CD4-positive, alpha-beta T cell treated with Interleukin-1 beta for 1 hour (primary cell): ENCODE measurements at regions not wholly inside any gene's neighbourhood (a gene's known extent, or its start where the extent isn't known, plus 50 kb on each side); places are given as distances from the start of the nearest gene placed in this dataset.
"Not testable (repeated sequence)": the region's sequence is repeated elsewhere in the genome, so short reads cannot be mapped to it uniquely, and the experiment has no call there.

Source experiments
- DNase-seq, 2 donors: peaks; one replicate each; pipeline ENCODE4 v3.0.0-alpha.2; 2020 to 2022

DNA sequence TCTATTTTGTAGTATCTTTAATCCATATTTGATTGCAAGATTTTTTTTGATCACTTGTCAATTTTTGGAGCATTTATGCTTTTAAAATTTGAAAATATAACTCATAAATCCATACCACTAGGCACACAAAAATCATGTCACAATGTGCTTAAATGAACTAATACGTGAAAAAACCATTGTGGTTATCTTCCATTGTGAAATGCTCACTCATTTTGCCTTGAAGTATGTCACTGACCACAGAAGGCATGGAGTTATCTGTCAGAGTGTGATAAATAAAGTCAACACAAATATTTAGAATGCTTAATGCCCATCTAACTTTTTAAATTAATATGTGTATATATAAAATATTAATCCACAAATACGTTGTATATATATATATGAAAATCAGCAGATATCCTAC, 347.2 kb downstream of the PTPRC start:
- DNase-seq = no peak

GRCh38 chr1:198986442-198986841, 347.6 kb downstream of the PTPRC start:
- DNase-seq = no peak

DNA sequence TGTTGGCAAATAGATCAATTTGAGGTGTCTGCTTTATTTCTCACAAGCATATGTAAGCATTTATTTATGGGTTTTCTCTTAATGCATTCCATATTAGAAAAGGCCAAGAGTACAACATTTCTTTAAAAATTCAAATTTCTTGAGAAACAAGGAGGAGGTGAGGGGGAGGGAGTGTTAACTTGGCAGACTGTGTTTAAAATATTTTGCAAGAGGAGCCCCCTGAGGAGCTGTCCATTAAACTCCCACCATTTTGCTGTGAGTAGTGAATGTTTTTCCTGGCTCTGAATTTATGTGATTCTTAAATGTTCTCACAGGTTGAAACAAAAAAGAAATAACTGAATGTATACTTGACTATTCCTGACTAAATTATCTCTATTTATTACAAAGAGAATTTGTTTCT, 363.8 kb downstream of the PTPRC start:
- DNase-seq = no peak

- DNase-seq = peak in 1 of 2 donors; percentile 2
Measured at GRCh38 chr1:199007423-199007822, 368.6 kb downstream of the PTPRC start.

DNA sequence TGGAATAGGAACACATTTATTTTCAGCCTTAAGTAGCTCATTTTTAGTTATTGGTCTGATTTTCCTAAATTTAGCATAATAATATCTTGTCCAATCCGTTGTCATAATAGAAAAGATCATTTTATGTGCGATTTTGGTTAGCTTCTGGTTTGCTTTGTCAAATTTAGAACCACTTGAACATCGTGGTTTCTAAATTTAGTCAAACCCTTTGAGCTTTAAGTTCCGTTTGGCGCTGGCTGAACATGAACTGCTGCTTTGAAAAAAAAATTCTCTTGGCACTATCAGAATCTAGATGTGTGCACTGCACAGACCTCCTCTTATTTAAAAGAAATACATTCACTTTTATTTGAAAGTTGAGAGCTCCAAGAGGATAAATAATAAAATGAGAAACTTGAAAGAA, 370.6 kb downstream of the PTPRC start:
- peak in 1 of 2 donors; percentile 4 for DNase-seq

DNA sequence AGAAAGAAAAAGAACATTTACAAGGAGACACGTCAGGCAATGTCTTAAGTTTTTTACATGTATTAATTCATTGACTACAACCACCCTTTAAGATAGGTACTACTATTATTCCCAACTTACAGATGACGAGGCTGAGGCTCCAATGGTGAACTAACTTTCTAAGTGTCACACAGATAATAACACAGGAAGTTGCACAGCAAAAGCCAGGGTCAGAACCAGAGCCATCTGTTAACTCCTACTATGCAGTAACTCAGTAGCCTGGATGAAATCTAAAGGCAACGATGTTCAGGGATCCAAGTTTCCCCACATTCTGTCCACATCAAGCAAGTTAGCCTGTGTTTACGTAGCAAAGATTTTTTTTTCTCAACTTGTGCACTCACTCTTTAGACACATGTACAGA, 371.7 kb downstream of the PTPRC start:
- peak in 1 of 2 donors; percentile 22 for DNase-seq

DNA sequence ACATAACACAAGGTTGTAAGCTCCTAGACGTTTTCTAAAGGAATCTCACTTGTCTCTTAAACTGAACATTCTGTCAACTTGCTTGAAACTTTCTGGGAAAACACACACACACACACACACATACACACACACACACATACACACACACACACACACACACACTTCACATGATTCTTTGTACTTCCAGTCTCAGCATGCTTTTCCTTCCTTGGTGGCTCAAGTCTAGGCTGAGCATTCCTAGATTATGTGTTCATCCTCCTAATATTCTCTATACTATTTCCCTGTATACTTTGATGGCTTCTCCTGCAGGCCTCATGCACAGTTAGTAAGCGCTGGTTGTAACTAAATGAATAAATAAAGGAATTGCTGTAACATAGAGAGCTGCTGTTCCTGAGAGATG, 372.1 kb downstream of the PTPRC start:
- no peak for DNase-seq

DNA sequence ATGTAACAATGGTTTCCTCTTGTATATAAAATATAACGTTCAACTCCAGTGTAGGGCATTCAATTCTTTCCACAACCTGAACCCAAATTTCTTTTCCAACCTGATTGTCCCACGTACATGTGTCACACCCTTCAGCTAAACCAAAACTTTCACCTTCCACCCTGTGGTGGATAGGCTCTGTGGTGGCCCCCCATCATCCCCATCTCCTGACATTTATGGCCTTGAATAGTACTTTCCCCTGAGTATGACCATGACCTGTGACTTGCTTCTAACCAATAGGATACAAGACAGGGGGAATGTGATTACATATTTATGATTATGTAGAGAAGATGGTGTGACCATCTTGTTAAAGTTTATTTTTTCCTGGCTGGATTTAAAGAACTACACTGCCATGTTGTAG, 377.0 kb downstream of the PTPRC start:
- no peak for DNase-seq

DNA sequence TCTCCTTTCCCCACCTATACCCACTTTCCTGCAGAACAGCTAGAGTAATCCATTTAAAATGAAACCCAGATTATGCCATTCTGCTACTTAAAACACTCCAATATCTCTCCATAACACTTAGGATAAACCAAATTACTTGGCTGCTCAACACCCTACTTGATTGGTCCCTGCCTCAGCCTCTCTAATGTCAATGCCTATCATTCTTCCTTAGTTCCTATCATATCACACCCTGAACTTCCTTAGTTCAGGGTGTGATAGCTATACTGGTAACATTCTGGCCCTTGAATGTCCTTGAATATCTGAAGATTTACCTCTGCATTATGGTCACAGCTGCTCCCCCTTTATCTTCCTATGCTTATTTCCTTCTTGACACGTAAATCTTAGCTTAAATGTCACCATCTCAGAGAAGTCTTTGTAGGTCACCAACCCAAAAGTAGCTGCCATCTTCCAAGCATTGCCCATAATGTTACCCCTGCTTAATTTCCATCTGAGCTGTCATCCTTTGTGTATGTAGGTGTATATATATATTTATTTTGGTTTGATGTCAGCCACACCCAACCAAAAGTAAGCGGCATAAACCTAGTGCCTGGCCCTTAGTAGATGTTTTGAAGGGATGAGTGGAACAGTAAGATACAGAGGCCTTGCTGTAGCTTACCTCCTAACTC, 379.8 kb downstream of the PTPRC start:
- no peak for DNase-seq

- no peak for DNase-seq
Measured at GRCh38 chr1:199020051-199020450, 381.2 kb downstream of the PTPRC start.

DNA sequence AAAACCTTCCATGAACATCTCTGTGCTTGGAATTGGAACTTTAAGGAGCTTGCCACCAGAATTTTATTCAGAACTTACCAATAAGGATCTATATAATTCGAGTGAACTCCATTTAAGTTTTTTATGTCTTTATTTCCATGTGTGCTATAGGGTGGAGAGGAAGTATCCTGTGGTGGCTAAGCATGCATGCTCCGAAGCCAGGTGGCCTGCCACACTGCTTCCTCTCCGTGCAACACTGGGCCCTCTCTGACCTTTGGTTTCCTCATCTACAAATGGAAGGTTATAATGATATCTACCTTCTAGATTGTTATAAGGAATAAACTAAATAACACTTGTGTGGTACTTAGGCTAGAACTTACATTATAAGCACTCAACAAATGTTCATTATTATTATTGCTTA, 382.1 kb downstream of the PTPRC start:
- DNase-seq = peak in 1 of 2 donors; percentile 20

DNA sequence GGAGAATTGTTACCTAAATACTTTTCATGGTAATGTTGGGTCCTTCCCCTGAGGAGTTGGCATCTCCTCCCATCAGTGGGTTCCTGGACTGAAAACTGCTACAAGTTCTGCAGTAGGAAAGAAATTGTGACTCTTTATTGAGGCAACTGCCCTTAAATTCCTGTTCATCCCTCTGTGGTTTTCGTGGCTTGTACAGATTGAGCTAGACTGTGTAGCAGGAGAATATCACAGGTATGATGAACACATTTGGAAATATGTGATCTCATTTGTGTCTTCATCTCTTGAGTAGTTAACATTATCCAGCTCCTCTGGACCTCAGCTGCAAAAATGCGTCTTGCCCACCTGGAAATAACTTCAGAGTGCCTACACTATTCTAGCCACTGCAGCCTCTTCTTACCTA, 390.6 kb downstream of the PTPRC start:
- DNase-seq = no peak

DNA sequence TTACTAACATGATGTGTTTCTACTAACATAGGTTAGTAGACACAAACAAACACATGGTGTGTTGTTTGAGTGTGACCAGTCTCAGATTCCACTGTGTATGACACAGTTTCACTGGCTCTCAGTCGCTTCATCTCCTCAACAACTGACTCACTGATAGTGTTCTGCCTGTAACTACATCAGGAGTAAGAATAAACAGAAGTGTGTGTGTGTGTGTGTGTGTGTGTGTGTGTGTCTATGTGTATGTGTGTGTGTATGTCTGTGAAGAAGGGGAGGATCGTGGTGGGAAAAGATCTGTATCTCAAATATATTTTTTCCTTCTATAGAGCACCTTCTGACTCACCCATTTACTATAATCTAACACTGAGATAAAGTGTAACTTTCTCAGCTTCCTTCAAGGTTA, 391.0 kb downstream of the PTPRC start:
- DNase-seq = no peak

- DNase-seq = not testable (repeated sequence)
Measured at GRCh38 chr1:199030541-199030940, 391.7 kb downstream of the PTPRC start.

DNA sequence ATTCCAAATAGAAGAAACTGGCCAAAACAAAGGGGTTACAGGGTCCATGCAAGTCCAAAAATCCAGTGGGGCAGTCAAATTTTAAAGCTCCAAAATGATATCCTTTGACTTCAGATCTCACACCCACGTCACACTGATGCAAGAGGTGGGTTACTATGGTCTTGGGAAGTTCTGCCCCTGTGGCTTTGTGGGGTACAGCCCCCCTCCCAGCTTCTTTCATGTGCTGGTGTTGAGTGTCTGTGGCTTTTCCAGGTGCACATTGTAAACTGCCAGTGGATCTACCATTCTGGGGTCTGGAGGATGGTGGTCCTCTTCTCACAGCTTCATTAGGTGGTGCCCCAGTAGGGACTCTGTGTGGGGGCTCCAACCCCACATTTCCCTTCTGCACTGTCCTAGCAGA, 392.3 kb downstream of the PTPRC start:
- DNase-seq = not testable (repeated sequence)

DNA sequence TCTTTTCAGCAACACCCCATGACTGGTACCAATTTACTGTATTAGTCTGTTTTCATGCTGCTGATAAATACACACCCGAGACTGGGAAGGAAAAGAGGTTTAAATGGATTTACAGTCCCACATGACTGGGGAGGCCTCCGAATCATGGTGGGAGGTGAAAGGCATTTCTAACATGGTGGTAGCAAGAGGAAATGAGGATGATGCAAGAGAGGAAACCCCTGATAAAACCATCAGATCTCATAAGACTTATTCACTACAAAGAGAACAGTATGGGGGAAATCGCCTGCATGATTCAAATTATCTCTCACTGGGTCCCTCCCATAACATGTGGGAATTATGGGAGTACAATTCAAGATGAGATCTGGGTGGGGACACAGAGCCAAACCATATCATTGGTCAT, 393.6 kb downstream of the PTPRC start:
- DNase-seq = not testable (repeated sequence)

DNA sequence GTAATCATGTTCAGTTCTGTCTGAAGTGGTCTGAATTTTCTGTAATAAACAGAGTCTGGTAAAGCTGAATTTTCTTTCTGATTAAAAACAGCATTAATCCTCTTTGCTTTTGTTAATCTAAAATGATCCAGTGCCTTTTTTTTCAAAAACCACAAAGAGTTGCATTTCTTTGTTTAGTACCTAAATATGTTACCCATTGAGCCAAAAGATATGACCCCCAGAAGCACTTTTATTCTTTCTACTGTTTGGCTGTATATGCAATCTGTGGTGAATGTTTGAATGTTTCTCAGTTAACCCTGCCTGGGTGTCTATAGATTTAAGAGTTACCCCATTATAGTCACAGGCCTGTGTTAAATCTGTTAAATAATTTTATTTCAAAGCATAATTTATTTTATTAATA, 394.8 kb downstream of the PTPRC start:
- no peak for DNase-seq

DNA sequence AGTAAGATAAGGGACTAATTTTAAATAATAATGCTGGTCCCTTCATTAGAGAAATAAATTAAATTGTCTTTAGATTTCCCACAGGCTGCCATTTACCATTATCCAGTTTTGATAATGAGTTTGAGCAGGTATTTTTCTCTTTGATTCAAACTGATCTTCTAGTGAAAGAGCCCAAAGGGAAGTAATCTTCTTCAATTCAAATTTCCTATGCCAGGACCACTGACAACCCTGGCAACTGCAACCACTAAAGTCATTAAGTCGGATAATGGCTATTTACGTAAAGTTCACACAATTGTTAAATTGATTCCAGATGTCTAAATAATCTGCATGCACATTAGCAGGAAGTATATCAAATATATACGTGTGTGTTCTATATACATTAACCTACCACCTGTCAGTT, 399.3 kb downstream of the PTPRC start:
- DNase-seq = no peak

DNA sequence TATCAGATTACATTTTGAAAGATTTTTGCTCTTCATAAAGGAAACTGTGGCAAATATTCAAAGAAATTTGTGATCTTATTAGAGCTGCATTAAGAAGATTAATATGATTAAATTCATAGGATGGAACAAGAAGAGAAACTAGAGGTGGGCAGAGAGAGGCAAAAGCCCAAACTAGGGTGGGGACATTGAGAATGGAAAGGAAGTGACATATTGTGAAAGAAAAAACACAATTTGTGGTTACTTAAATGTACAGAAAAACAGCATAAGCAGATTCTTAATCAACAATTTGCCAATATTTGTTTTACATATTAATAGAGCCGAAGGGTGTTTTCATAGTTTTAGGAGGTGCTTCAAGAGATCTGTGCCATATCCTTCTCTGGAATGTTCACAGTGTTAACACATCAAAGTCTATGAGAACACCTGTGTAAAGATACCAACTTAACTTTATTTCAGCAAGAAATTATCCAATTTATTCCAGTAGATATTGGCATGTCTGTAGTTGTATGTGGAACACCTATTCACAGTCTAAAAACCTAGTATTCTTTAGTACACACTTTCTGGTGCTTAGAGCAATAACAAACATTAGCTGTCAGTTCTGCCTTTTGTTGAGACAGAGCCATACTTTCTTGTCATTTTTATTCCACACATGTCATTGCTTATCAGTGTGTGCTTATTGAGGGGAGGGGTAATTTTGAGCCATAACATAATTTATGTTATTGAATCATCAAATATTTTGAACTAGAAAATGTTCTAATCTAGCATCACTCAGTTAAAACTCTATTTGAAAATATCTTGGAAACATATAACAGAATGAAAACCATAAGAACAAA, 401.5 kb downstream of the PTPRC start:
- DNase-seq = no peak

DNA sequence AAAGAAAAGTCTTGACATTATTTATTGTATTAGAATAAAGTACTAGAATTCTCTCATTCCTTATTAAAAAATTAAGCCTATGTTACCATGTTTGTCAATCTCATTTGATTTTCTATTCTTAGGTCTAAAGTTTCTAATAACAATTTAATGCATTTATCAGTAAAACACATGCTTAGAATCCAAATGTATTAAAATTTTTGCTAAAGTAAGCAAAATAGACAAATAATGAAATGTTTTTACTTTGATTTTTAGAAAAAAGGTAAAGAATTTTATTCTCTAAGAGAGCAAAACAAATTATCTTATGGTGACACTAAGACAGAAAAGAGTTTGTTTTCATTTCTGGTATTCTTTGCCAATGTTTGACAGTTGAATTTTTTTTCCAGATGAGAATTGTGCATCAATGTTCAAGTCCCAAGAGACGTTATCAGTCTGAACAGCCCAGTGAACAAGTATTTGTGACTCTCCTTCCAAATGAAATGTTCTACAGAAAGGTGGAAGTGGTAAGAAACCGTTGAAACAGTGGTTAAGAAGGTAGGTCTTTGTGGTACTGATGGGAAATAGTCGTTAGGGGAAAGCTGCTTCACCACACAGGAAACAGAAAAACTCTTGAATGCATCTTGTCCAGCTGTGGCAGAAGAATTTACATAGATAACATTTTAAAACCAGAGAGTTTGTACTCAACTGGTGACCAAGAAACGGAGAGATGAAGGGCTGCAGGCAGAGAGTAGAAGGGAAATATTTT, 402.5 kb downstream of the PTPRC start:
- peak; percentile 4 to 40 for DNase-seq

GRCh38 chr1:199042193-199042592, 403.4 kb downstream of the PTPRC start:
- DNase-seq = no peak

GRCh38 chr1:199044191-199044590, 405.4 kb downstream of the PTPRC start:
- DNase-seq = no peak

GRCh38 chr1:199046618-199047017, 407.8 kb downstream of the PTPRC start:
- no peak for DNase-seq

GRCh38 chr1:199054694-199055093, 415.9 kb downstream of the PTPRC start:
- no peak for DNase-seq
